ENCODE measurements at regions not wholly inside any gene's neighbourhood (a gene's known extent, or its start where the extent isn't known, plus 50 kb on each side); places are given as distances from the start of the nearest gene placed in this dataset.

- H3K9me3 Mint-ChIP-seq = peaks cover 11 to 14% (median 12%) of the 10 kb centered on the region in 3 donors
- no peaks in the 10 kb centered on the region for H3K9me3 ChIP-seq
- ATAC-seq (replicated peaks in 1 of 4) = no peak
- H3K4me3 Mint-ChIP-seq = no peak overlapping the region
- 93% methylated on average over 7 of the region's 13 CpGs for WGBS (ENCODE audit: insufficient coverage)
- H3K27ac ChIP-seq (ENCODE audit: low read length) = no peak overlapping the region
- H3K27me3 Mint-ChIP-seq = no peaks in the 10 kb centered on the region
- H3K36me3 ChIP-seq (ENCODE audit: control insufficient read depth in 2 of 2, extremely low read depth in 1 of 2, insufficient read depth in 1 of 2, low read length in 1 of 2) = no peaks in the 10 kb centered on the region
- no peaks in the 10 kb centered on the region for H3K36me3 Mint-ChIP-seq
- ChIA-PET CTCF (no interaction called here), POLR2A (no interaction called here)
- H3K4me1 Mint-ChIP-seq = no peaks in the 10 kb centered on the region
- DNase-seq = no peak
- H3K4me1 ChIP-seq (ENCODE audit: control insufficient read depth in 1 of 2, extremely low read depth in 1 of 2, insufficient read depth in 2 of 2, low read length in 2 of 2) = no peaks in the 10 kb centered on the region
- no peak overlapping the region for H3K27ac Mint-ChIP-seq
- H3K4me3 ChIP-seq (ENCODE audit: control insufficient read depth in 1 of 2, extremely low read depth in 1 of 2, low read length in 1 of 2) = no peak overlapping the region
- H3K27me3 ChIP-seq (replicated peaks in 1 of 2; ENCODE audit: control insufficient read depth in 2 of 2, extremely low read depth in 1 of 2, insufficient read depth in 2 of 2, low read length in 1 of 2) = no peaks in the 10 kb centered on the region
Observed at GRCh38 chr5:26323794-26324193, 714.6 kb downstream of the CDH9 start.

GRCh38 chr5:26321278-26321677 is 717.1 kb downstream of the CDH9 start:
- Histone ChIP-seq H3K9me3 (no peaks in the 10 kb centered on the region), H3K4me1 (ENCODE audit: control insufficient read depth in 1 of 2, extremely low read depth in 1 of 2, insufficient read depth in 2 of 2, low read length in 2 of 2) (no peaks in the 10 kb centered on the region), H3K36me3 (ENCODE audit: control insufficient read depth in 2 of 2, extremely low read depth in 1 of 2, insufficient read depth in 1 of 2, low read length in 1 of 2) (no peaks in the 10 kb centered on the region), H3K27ac (ENCODE audit: low read length) (no peak overlapping the region), H3K27me3 (replicated peaks in 1 of 2; ENCODE audit: control insufficient read depth in 2 of 2, extremely low read depth in 1 of 2, insufficient read depth in 2 of 2, low read length in 1 of 2) (no peaks in the 10 kb centered on the region), H3K4me3 (ENCODE audit: control insufficient read depth in 1 of 2, extremely low read depth in 1 of 2, low read length in 1 of 2) (no peak overlapping the region)
- H3K4me1 Mint-ChIP-seq = no peaks in the 10 kb centered on the region
- H3K27ac Mint-ChIP-seq = no peak overlapping the region
- no peak overlapping the region for H3K4me3 Mint-ChIP-seq
- no peaks in the 10 kb centered on the region for H3K36me3 Mint-ChIP-seq
- ATAC-seq (replicated peaks in 1 of 4) (no peak), DNase-seq (no peak)
- no peaks in the 10 kb centered on the region for H3K27me3 Mint-ChIP-seq
- peaks cover 12 to 18% (median 14%) of the 10 kb centered on the region in 3 donors for H3K9me3 Mint-ChIP-seq
- ChIA-PET CTCF (no interaction called here), POLR2A (no interaction called here)
- no CpG with 5 or more reads among the region's 2 CpGs for WGBS (ENCODE audit: insufficient coverage)

GRCh38 chr5:26310415-26310814 is 728.0 kb downstream of the CDH9 start:
- Mint-ChIP-seq H3K27me3 (no peaks in the 10 kb centered on the region), H3K4me1 (no peaks in the 10 kb centered on the region), H3K4me3 (no peak overlapping the region), H3K27ac (no peak overlapping the region), H3K36me3 (no peaks in the 10 kb centered on the region), H3K9me3 (peaks cover 3 to 8% (median 5%) of the 10 kb centered on the region in 3 donors)
- ATAC-seq (replicated peaks in 1 of 4) (no peak), DNase-seq (no peak)
- Histone ChIP-seq H3K4me1 (ENCODE audit: control insufficient read depth in 1 of 2, extremely low read depth in 1 of 2, insufficient read depth in 2 of 2, low read length in 2 of 2) (no peaks in the 10 kb centered on the region), H3K9me3 (peaks cover 6% of the 10 kb centered on the region), H3K4me3 (ENCODE audit: control insufficient read depth in 1 of 2, extremely low read depth in 1 of 2, low read length in 1 of 2) (no peak overlapping the region), H3K27me3 (replicated peaks in 1 of 2; ENCODE audit: control insufficient read depth in 2 of 2, extremely low read depth in 1 of 2, insufficient read depth in 2 of 2, low read length in 1 of 2) (no peaks in the 10 kb centered on the region), H3K36me3 (ENCODE audit: control insufficient read depth in 2 of 2, extremely low read depth in 1 of 2, insufficient read depth in 1 of 2, low read length in 1 of 2) (no peaks in the 10 kb centered on the region), H3K27ac (ENCODE audit: low read length) (no peak overlapping the region)
- ChIA-PET CTCF (no interaction called here), POLR2A (no interaction called here)
- WGBS (ENCODE audit: insufficient coverage) = no CpG with 5 or more reads among the region's 2 CpGs

GRCh38 chr5:26295541-26295940 is 742.8 kb downstream of the CDH9 start:
- no peaks in the 10 kb centered on the region for H3K4me1 ChIP-seq (ENCODE audit: control insufficient read depth in 1 of 2, extremely low read depth in 1 of 2, insufficient read depth in 2 of 2, low read length in 2 of 2)
- H3K9me3 ChIP-seq = peaks cover 3% of the 10 kb centered on the region
- WGBS (ENCODE audit: insufficient coverage) = no CpG with 5 or more reads among the region's 1 CpG
- ChIA-PET POLR2A (no interaction called here), CTCF (no interaction called here)
- Mint-ChIP-seq H3K36me3 (no peaks in the 10 kb centered on the region), H3K4me1 (no peaks in the 10 kb centered on the region), H3K9me3 (peaks cover 0 to 10% (median 3%) of the 10 kb centered on the region in 3 donors), H3K27me3 (no peaks in the 10 kb centered on the region), H3K27ac (no peak overlapping the region), H3K4me3 (no peak overlapping the region)
- no peak for ATAC-seq (replicated peaks in 1 of 4)
- H3K36me3 ChIP-seq (ENCODE audit: control insufficient read depth in 2 of 2, extremely low read depth in 1 of 2, insufficient read depth in 1 of 2, low read length in 1 of 2) = no peaks in the 10 kb centered on the region
- no peaks in the 10 kb centered on the region for H3K27me3 ChIP-seq (replicated peaks in 1 of 2; ENCODE audit: control insufficient read depth in 2 of 2, extremely low read depth in 1 of 2, insufficient read depth in 2 of 2, low read length in 1 of 2)
- no peak overlapping the region for H3K4me3 ChIP-seq (ENCODE audit: control insufficient read depth in 1 of 2, extremely low read depth in 1 of 2, low read length in 1 of 2)
- no peak for DNase-seq
- H3K27ac ChIP-seq (ENCODE audit: low read length) = no peak overlapping the region

GRCh38 chr5:26282190-26282589 is 756.2 kb downstream of the CDH9 start:
- Mint-ChIP-seq H3K4me3 (no peak overlapping the region), H3K4me1 (no peaks in the 10 kb centered on the region), H3K36me3 (no peaks in the 10 kb centered on the region), H3K27ac (no peak overlapping the region), H3K9me3 (peaks cover 15 to 29% (median 19%) of the 10 kb centered on the region in 3 donors), H3K27me3 (no peaks in the 10 kb centered on the region)
- ATAC-seq (replicated peaks in 1 of 4) (no peak), DNase-seq (no peak)
- Histone ChIP-seq H3K27me3 (replicated peaks in 1 of 2; ENCODE audit: control insufficient read depth in 2 of 2, extremely low read depth in 1 of 2, insufficient read depth in 2 of 2, low read length in 1 of 2) (no peaks in the 10 kb centered on the region), H3K9me3 (peaks cover under 1% of the 10 kb centered on the region), H3K36me3 (ENCODE audit: control insufficient read depth in 2 of 2, extremely low read depth in 1 of 2, insufficient read depth in 1 of 2, low read length in 1 of 2) (no peaks in the 10 kb centered on the region), H3K4me3 (ENCODE audit: control insufficient read depth in 1 of 2, extremely low read depth in 1 of 2, low read length in 1 of 2) (no peak overlapping the region), H3K27ac (ENCODE audit: low read length) (no peak overlapping the region), H3K4me1 (ENCODE audit: control insufficient read depth in 1 of 2, extremely low read depth in 1 of 2, insufficient read depth in 2 of 2, low read length in 2 of 2) (no peaks in the 10 kb centered on the region)
- CTCF ChIA-PET = no interaction called here
- no CpG with 5 or more reads among the region's 1 CpG for WGBS (ENCODE audit: insufficient coverage)
- POLR2A ChIA-PET = no interaction called here

GRCh38 chr5:26278078-26278477 is 760.3 kb downstream of the CDH9 start:
- Mint-ChIP-seq H3K27ac (no peak overlapping the region), H3K4me1 (no peaks in the 10 kb centered on the region), H3K4me3 (no peak overlapping the region), H3K27me3 (no peaks in the 10 kb centered on the region), H3K9me3 (peaks cover 10 to 26% (median 19%) of the 10 kb centered on the region in 3 donors), H3K36me3 (no peaks in the 10 kb centered on the region)
- no peak for DNase-seq
- Histone ChIP-seq H3K27me3 (replicated peaks in 1 of 2; ENCODE audit: control insufficient read depth in 2 of 2, extremely low read depth in 1 of 2, insufficient read depth in 2 of 2, low read length in 1 of 2) (no peaks in the 10 kb centered on the region), H3K36me3 (ENCODE audit: control insufficient read depth in 2 of 2, extremely low read depth in 1 of 2, insufficient read depth in 1 of 2, low read length in 1 of 2) (no peaks in the 10 kb centered on the region), H3K4me3 (ENCODE audit: control insufficient read depth in 1 of 2, extremely low read depth in 1 of 2, low read length in 1 of 2) (no peak overlapping the region), H3K4me1 (ENCODE audit: control insufficient read depth in 1 of 2, extremely low read depth in 1 of 2, insufficient read depth in 2 of 2, low read length in 2 of 2) (no peaks in the 10 kb centered on the region), H3K9me3 (no peaks in the 10 kb centered on the region), H3K27ac (ENCODE audit: low read length) (no peak overlapping the region)
- ChIA-PET POLR2A (no interaction called here), CTCF (no interaction called here)
- no peak for ATAC-seq (replicated peaks in 1 of 4)
- no CpG with 5 or more reads among the region's 2 CpGs for WGBS (ENCODE audit: insufficient coverage)

GRCh38 chr5:26259081-26259480 is 779.3 kb downstream of the CDH9 start:
- POLR2A ChIA-PET = no interaction called here
- Histone ChIP-seq H3K4me1 (ENCODE audit: control insufficient read depth in 1 of 2, extremely low read depth in 1 of 2, insufficient read depth in 2 of 2, low read length in 2 of 2) (no peaks in the 10 kb centered on the region), H3K27ac (ENCODE audit: low read length) (no peak overlapping the region), H3K27me3 (replicated peaks in 1 of 2; ENCODE audit: control insufficient read depth in 2 of 2, extremely low read depth in 1 of 2, insufficient read depth in 2 of 2, low read length in 1 of 2) (no peaks in the 10 kb centered on the region), H3K9me3 (peaks cover 3% of the 10 kb centered on the region), H3K36me3 (ENCODE audit: control insufficient read depth in 2 of 2, extremely low read depth in 1 of 2, insufficient read depth in 1 of 2, low read length in 1 of 2) (no peaks in the 10 kb centered on the region), H3K4me3 (ENCODE audit: control insufficient read depth in 1 of 2, extremely low read depth in 1 of 2, low read length in 1 of 2) (no peak overlapping the region)
- ATAC-seq (replicated peaks in 1 of 4) = no peak
- no peaks in the 10 kb centered on the region for H3K36me3 Mint-ChIP-seq
- H3K4me1 Mint-ChIP-seq = no peaks in the 10 kb centered on the region
- no CpG with 5 or more reads among the region's 1 CpG for WGBS (ENCODE audit: insufficient coverage)
- H3K4me3 Mint-ChIP-seq = no peak overlapping the region
- DNase-seq = no peak
- peaks cover 22 to 29% (median 24%) of the 10 kb centered on the region in 3 donors for H3K9me3 Mint-ChIP-seq
- H3K27ac Mint-ChIP-seq = no peak overlapping the region
- CTCF ChIA-PET = no interaction called here
- no peaks in the 10 kb centered on the region for H3K27me3 Mint-ChIP-seq

Measured in T-cell (primary cell).